GM19397 (cell line): ENCODE measurements at regions not wholly inside any gene's neighbourhood (a gene's known extent, or its start where the extent isn't known, plus 50 kb on each side); places are given as distances from the start of the nearest gene placed in this dataset.
"Not testable (repeated sequence)": the region's sequence is repeated elsewhere in the genome, so short reads cannot be mapped to it uniquely, and the experiment has no call there.

Experiments used
- ATAC-seq: cut with Tn5 transposase; IDR thresholded peaks from one replicate; pipeline ENCODE4 v1.9.1; 2021; ENCODE audit warnings: mild to moderate bottlenecking, moderate library complexity; ENCODE audit not compliant: unreplicated experiment

GRCh38 chr12:11978726-11979384, 91.9 kb upstream of the BCL2L14 start:
- no peak for ATAC-seq

- no peak for ATAC-seq
These were observed 90.6 kb upstream of the BCL2L14 start for GRCh38 chr12:11980115-11980514.

- ATAC-seq: peak; percentile 81
These were observed 89.5 kb upstream of the BCL2L14 start for GRCh38 chr12:11981121-11981733.

- ATAC-seq: no peak
These were observed 86.3 kb upstream of the BCL2L14 start for GRCh38 chr12:11984417-11984816.

GRCh38 chr12:11986165-11986564, 84.6 kb upstream of the BCL2L14 start:
- ATAC-seq: no peak

GRCh38 chr12:11987901-11988300, 82.8 kb upstream of the BCL2L14 start:
- ATAC-seq: no peak

GRCh38 chr12:11991604-11992003, 79.1 kb upstream of the BCL2L14 start:
- ATAC-seq: no peak

- ATAC-seq: no peak
These were observed 78.2 kb upstream of the BCL2L14 start for GRCh38 chr12:11992515-11992914.

GRCh38 chr12:11998307-11998943, 72.3 kb upstream of the BCL2L14 start:
- not testable (repeated sequence) for ATAC-seq

GRCh38 chr12:11998944-11999315, 71.8 kb upstream of the BCL2L14 start:
- no peak for ATAC-seq

GRCh38 chr12:12003609-12004008, 67.1 kb upstream of the BCL2L14 start:
- ATAC-seq: no peak

- ATAC-seq: no peak
These were observed 66.2 kb upstream of the BCL2L14 start for GRCh38 chr12:12004524-12004923.

GRCh38 chr12:12007001-12007712, 63.6 kb upstream of the BCL2L14 start:
- no peak for ATAC-seq

- no peak for ATAC-seq
These were observed 63.0 kb upstream of the BCL2L14 start for GRCh38 chr12:12007713-12008231.

- no peak for ATAC-seq
These were observed 62.4 kb upstream of the BCL2L14 start for GRCh38 chr12:12008232-12008850.

GRCh38 chr12:12008931-12009611, 61.7 kb upstream of the BCL2L14 start:
- peak; percentile 35 for ATAC-seq

- not testable (repeated sequence) for ATAC-seq
These were observed 60.9 kb upstream of the BCL2L14 start for GRCh38 chr12:12009749-12010276.

GRCh38 chr12:12010277-12011039, 60.3 kb upstream of the BCL2L14 start:
- ATAC-seq: peak; percentile 48

- ATAC-seq: no peak
These were observed 58.9 kb upstream of the BCL2L14 start for GRCh38 chr12:12011880-12012260.
